Neutrophil (primary cell): ENCODE measurements at regions not wholly inside any gene's neighbourhood (a gene's known extent, or its start where the extent isn't known, plus 50 kb on each side); places are given as distances from the start of the nearest gene placed in this dataset.

ENCODE experiments used
- H3K27ac ChIP-seq: fragments of 200-600 bp; sonication (generic); 2 replicates; pipeline ENCODE4 v1.5.1; 2016; ENCODE audit warnings: mild to moderate bottlenecking, moderate library complexity
- H3K27me3 ChIP-seq: fragments of 200-600 bp; sonication (generic); 2 replicates; pipeline ENCODE4 v1.6.0; 2016; ENCODE audit warnings: mild to moderate bottlenecking
- H3K36me3 ChIP-seq: fragments of 200-600 bp; sonication (generic); 2 replicates; pipeline ENCODE4 v1.5.1; 2017
- H3K4me1 ChIP-seq, 2 experiments: fragments of 200-600 bp in 1 of 2; sonication (generic) in 1 of 2; 1 replicate in 1 of 2; 2 replicates in 1 of 2; pipeline versions ENCODE4 v1.5.1 to v1.6.1; 2013 to 2016; ENCODE audit warnings: low read depth in 1 of 2, low read length in 1 of 2, mild to moderate bottlenecking in 1 of 2, moderate library complexity in 1 of 2; ENCODE audit not compliant: control insufficient read depth in 1 of 2, insufficient read depth in 1 of 2
- H3K4me3 ChIP-seq, 2 experiments: fragments of 200-600 bp in 1 of 2; sonication (generic) in 1 of 2; 1 replicate in 1 of 2; 2 replicates in 1 of 2; pipeline ENCODE4 v1.5.1; 2013 to 2016; ENCODE audit warnings: low read depth in 1 of 2, low read length in 1 of 2, mild to moderate bottlenecking in 1 of 2, moderate library complexity in 1 of 2
- H3K9me3 ChIP-seq: fragments of 200-600 bp; sonication (generic); 2 replicates; pipeline ENCODE4 v1.5.1; 2016
- CTCF ChIP-seq: fragments of 200-600 bp; sonication (generic); IDR thresholded peaks from 2 replicates; pipeline ENCODE4 v1.5.1; 2016; ENCODE audit warnings: antibody characterized with exemption

- Histone ChIP-seq H3K27ac (no peak overlapping the region), H3K9me3 (no peaks in the 10 kb centered on the region), H3K4me3 (no peak overlapping the region), H3K27me3 (no peaks in the 10 kb centered on the region), H3K4me1 (no peaks in the 10 kb centered on the region), H3K36me3 (no peaks in the 10 kb centered on the region)
- no peak for TF ChIP-seq CTCF
Observed at GRCh38 chr1:221644663-221645258, 97.1 kb downstream of the DUSP10 start.

GRCh38 chr1:221648201-221648600 is 93.7 kb downstream of the DUSP10 start:
- Histone ChIP-seq H3K27me3 (no peaks in the 10 kb centered on the region), H3K36me3 (no peaks in the 10 kb centered on the region), H3K4me1 (no peaks in the 10 kb centered on the region), H3K27ac (no peak overlapping the region), H3K9me3 (no peaks in the 10 kb centered on the region), H3K4me3 (no peak overlapping the region)
- no peak for TF ChIP-seq CTCF
